GM12872 (cell line): ENCODE measurements at regions not wholly inside any gene's neighbourhood (a gene's known extent, or its start where the extent isn't known, plus 50 kb on each side); places are given as distances from the start of the nearest gene placed in this dataset.

Experiments
- CTCF ChIP-seq: IDR thresholded peaks from 3 replicates; pipeline ENCODE4 v1.5.1; 2011; ENCODE audit warnings: low read depth, mild to moderate bottlenecking, low read length, moderate library complexity; ENCODE audit not compliant: insufficient read depth

GRCh38 chr1:207248544-207249198 is 72.8 kb upstream of the CD55 start:
- no peak for TF ChIP-seq CTCF

GRCh38 chr1:207250431-207250830 is 71.0 kb upstream of the CD55 start:
- no peak for TF ChIP-seq CTCF

- no peak for TF ChIP-seq CTCF
These were observed 70.4 kb upstream of the CD55 start for GRCh38 chr1:207251066-207251465.

DNA sequence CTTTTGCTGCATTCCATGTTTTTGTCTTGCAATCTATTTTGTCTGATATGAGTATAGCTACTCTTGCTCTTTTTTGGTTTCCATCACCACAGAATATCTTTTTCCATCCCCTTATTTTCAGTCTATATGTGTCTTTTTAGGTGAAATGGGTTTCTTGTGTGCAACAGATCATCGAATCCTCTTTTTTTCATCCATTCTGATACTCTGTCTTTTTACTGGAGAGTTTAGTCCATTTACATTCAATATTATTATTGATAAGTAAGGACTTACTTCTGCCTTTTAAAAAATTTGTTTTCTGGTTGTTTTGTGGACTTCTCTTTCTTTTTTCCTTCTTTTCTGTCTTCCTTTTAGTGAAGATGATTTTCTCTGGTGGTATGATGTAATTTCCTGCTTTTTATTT is 64.6 kb upstream of the CD55 start:
- no peak for TF ChIP-seq CTCF

DNA sequence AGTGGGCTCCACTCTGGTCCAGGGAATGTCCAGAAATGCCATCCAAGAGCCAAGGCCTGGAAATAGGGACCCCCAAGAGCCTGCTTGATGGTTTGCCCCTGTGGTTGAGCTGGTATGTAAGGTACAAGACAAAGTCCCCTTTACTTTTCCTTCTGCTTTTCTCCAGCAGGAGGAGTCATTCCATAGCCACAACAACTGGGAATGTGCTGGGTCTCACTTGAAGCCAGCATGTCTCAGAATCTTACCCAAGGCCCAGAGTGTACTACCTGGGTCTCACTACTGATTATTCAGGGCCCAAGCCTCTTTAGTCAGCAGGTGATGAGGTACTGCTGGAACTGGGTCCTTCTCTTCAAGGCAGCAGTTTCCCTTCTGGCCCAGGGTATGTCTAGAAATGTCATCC is 62.1 kb upstream of the CD55 start:
- TF ChIP-seq CTCF: peak; percentile 2; the same call in 1 of the 3 replicates

DNA sequence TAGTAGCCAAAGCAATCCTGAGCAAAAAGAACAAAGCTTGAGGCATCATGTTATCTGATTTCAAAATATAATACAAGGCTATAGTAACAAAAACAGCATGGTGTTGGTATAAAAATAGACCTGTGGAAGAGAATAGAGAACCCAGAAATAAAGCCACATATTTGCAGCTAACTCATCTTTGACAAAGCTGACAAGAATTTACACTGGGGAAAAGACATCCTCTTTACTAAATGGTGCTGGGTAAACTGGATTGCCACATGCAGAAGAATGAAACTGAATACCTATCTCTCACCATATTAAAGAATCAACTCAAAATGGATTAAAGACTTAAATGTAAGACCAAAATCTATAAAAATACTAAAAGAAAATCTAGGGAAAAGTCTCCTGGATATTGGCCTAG is 59.5 kb upstream of the CD55 start:
- TF ChIP-seq CTCF: no peak

GRCh38 chr1:207264663-207265252 is 56.7 kb upstream of the CD55 start:
- no peak for TF ChIP-seq CTCF
